K562 (cell line): ENCODE measurements at regions not wholly inside any gene's neighbourhood (a gene's known extent, or its start where the extent isn't known, plus 50 kb on each side); places are given as distances from the start of the nearest gene placed in this dataset.
A peak's percentile ranks its signal among the peaks of the same experiment; 100 is the strongest.

ENCODE experiments used
- ATAC-seq: fragments of 200-7000 bp; cut with Tn5 transposase; 3 replicates; pipeline ENCODE4 v1.9.1; 2020; ENCODE audit warnings: moderate library complexity
- BruUV-seq: library from RNA; stranded (reverse); fragments of 400-500 nt; replicated peaks from 2 replicates; lab custom pipeline; 2021; lab: Mats Ljungman, UMichigan
- CTCF ChIA-PET: fragments of 300-600 bp; formaldehyde crosslinking; extraction: SDS; loops from one replicate; lab custom pipeline; 2021; ENCODE audit warnings: low intra/inter-chr PET ratio; lab: Yijun Ruan, JAX
- POLR2A ChIA-PET: fragments of 300-600, 350-650 bp; sonication (Branson Sonifier 250); formaldehyde crosslinking; extraction: SDS; loops from one replicate; lab custom pipeline; 2021; ENCODE audit warnings: antibody characterized with exemption, inconsistent platforms; lab: Yijun Ruan, JAX
- DNase-seq, 4 experiments: peaks; one replicate each; pipeline versions ENCODE4 v3.0.0 to v3.0.0-alpha.2; 2011 to 2018; ENCODE audit warnings: low spot score in 3 of 4, mixed read lengths in 3 of 4; ENCODE audit errors: extremely low read depth in 1 of 4
- FAIRE-seq: peaks from 2 replicates; lab custom pipeline; 2011; peaks lifted over from hg19 to GRCh38; lab: Jason Lieb, UNC
- H2AFZ ChIP-seq: 2 replicates; pipeline ENCODE4 v1.6.0; 2011; ENCODE audit warnings: low read depth, low read length, control low read depth, inconsistent platforms
- H3K27ac ChIP-seq: fragments of 200-600 bp; 3 replicates; pipeline ENCODE4 v1.8.0; 2011; ENCODE audit warnings: low read depth, mild to moderate bottlenecking, control low read depth, inconsistent platforms, low read length, moderate library complexity, mixed read lengths; ENCODE audit errors: extremely low read depth
- H3K27me3 ChIP-seq, 2 experiments: fragments of 300-600 bp in 1 of 2; 2 replicates in 1 of 2; 3 replicates in 1 of 2; pipeline versions ENCODE4 v1.6.0 to v1.8.0; 2011; ENCODE audit warnings: inconsistent platforms in 2 of 2, low read length in 2 of 2, mild to moderate bottlenecking in 1 of 2, mixed read lengths in 1 of 2, moderate library complexity in 1 of 2; ENCODE audit not compliant: control insufficient read depth in 2 of 2, insufficient read depth in 2 of 2
- H3K36me3 ChIP-seq: fragments of 300-600 bp; 3 replicates; pipeline ENCODE4 v1.8.0; 2011; ENCODE audit warnings: mild to moderate bottlenecking, low read length, inconsistent platforms; ENCODE audit not compliant: control insufficient read depth, insufficient read depth
- H3K4me1 ChIP-seq, 2 experiments: fragments of 200-600 bp in 1 of 2; replicated peaks in 1 of 2; 2 replicates in 1 of 2; 3 replicates in 1 of 2; pipeline versions ENCODE4 v1.5.1 to v1.8.0; 2011; ENCODE audit warnings: inconsistent platforms in 2 of 2, low read length in 2 of 2, mild to moderate bottlenecking in 1 of 2, mixed read lengths in 1 of 2, moderate library complexity in 1 of 2; ENCODE audit not compliant: control insufficient read depth in 2 of 2, insufficient read depth in 2 of 2
- H3K4me2 ChIP-seq: 2 replicates; pipeline ENCODE4 v1.6.1; 2011; ENCODE audit warnings: low read length, control low read depth, inconsistent platforms, mixed read lengths; ENCODE audit not compliant: insufficient read depth
- H3K4me3 ChIP-seq: fragments of 200-600 bp; sonication (generic), shearing (Covaris generic); 2 replicates; pipeline ENCODE4 v1.5.1; 2016; ENCODE audit warnings: control low read depth, inconsistent platforms
- H3K79me2 ChIP-seq: fragments of 200-600 bp; 3 replicates; pipeline ENCODE4 v1.8.0; 2011; ENCODE audit warnings: low read length, inconsistent platforms; ENCODE audit not compliant: control insufficient read depth, insufficient read depth
- H3K9ac ChIP-seq, 2 experiments: 2 replicates each; pipeline versions ENCODE4 v1.6.0 to v1.6.1; 2011; ENCODE audit warnings: low read depth in 2 of 2, low read length in 2 of 2, control low read depth in 1 of 2, inconsistent platforms in 1 of 2, mild to moderate bottlenecking in 1 of 2, mixed read lengths in 1 of 2; ENCODE audit not compliant: insufficient read depth in 1 of 2
- H3K9me1 ChIP-seq: one replicate; pipeline ENCODE4 v1.6.0; 2011; ENCODE audit warnings: inconsistent platforms, mild to moderate bottlenecking, low read length, moderate library complexity; ENCODE audit not compliant: control insufficient read depth, insufficient read depth
- H3K9me3 ChIP-seq: replicated peaks from 2 replicates; pipeline ENCODE4 v1.5.1; 2011; ENCODE audit warnings: low read depth, low read length, inconsistent platforms; ENCODE audit not compliant: control insufficient read depth, insufficient read depth
- H4K20me1 ChIP-seq: replicated peaks from 2 replicates; pipeline ENCODE4 v1.6.1; 2011; ENCODE audit warnings: low read length, inconsistent platforms, mixed read lengths; ENCODE audit not compliant: control insufficient read depth, insufficient read depth
- RBFOX2 ChIP-seq: fragments of 200-400 bp; formaldehyde crosslinking; IDR thresholded peaks from 2 replicates; pipeline ENCODE4 v1.6.1; 2017; ENCODE audit warnings: low read depth, mild to moderate bottlenecking, low read length, moderate library complexity
- WGBS: fragments of 100-300 bp; shearing (Covaris generic); methylation state at CpG from one replicate; pipeline ENCODE4 v1.1.6; 2016; ENCODE audit warnings: low coverage, mixed read lengths; ENCODE audit not compliant: insufficient coverage; ENCODE audit errors: missing lambda C conversion rate; 5-methylcytosine and 5-hydroxymethylcytosine counted together
- in situ Hi-C: fragments of 300-500 bp; cut with MboI; formaldehyde crosslinking; loops from 4 replicates; pipeline ENCODE4 v1.15.0; 2018; ENCODE audit warnings: inconsistent platforms, mixed read lengths
- intact Hi-C: fragments of 100-400 bp; cut with micrococcal nuclease; formaldehyde crosslinking; loops from 2 replicates; pipeline ENCODE4 v1.14.2; 2022
- TF ChIP-seq, protein P1 (sequence below): sonication (generic); formaldehyde crosslinking; IDR thresholded peaks from 2 replicates; pipeline ENCODE4 v1.8.0; 2022; ENCODE audit warnings: mild to moderate bottlenecking, missing genetic modification reagents
- TF ChIP-seq, protein P2 (sequence below): fragments of 450-650 bp; IDR thresholded peaks from 2 replicates; pipeline ENCODE4 v1.7.0; 2016; ENCODE audit warnings: borderline replicate concordance
- TF ChIP-seq, protein P3 (sequence below): fragments of 250-450 bp; sonication (Bioruptor Pico); IDR thresholded peaks from 2 replicates; pipeline ENCODE4 v1.4.0; 2020; ENCODE audit warnings: mild to moderate bottlenecking, moderate library complexity, borderline replicate concordance
- TF ChIP-seq, protein P4 (sequence below), 2 experiments: IDR thresholded peaks; 2 replicates each; pipeline ENCODE4 v1.6.1; 2011; ENCODE audit warnings: borderline replicate concordance in 1 of 2, control low read depth in 1 of 2, low read depth in 1 of 2, low read length in 1 of 2, mild to moderate bottlenecking in 1 of 2, mixed read lengths in 1 of 2, moderate library complexity in 1 of 2; ENCODE audit not compliant: insufficient read depth in 1 of 2, insufficient read length in 1 of 2, poor library complexity in 1 of 2, severe bottlenecking in 1 of 2; ENCODE audit errors: extremely low read depth in 1 of 2

DNA sequence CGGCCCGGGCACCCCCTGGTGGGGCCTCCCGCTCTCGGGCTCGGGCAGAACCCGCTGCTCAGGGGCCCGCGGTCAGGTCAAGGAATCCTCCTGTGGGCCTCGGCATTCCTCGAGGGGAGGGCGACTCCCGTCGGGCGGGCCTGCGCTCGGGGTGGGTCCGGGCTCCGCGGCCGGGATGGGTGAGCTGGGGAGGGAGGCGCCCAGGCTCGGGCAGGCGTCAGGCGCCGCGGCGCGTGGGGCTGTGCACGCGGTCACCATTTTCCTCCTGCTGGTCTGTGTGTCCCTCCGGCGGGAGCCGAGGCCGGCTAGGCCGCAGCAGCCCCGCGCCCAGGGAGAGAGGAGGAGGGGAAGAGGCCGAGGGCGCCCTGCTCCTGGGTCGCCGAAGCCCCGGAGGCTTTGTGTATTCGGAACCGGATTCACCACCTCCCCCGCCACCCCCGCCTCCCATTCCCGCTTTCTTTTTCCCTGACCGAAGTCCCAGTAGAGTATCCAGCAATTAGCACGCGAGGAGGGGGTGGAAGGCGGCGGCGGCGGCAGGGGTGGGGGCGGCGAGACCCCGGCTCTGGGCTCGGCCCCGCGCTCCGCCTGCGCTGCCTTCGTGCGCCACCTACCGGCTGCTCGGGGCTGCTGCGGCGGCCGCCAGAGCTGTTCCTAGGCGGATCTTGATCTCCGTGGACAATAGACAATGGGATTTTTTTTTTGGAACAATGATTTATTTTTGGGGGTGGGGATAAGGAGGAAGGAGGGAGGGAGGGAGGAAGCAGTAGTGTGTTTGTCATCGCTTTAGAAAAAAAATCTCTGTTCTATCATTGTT lies 99.0 kb upstream of the MAML3 start:
- intact Hi-C loops (loop anchor here (1.0 to 10.0 kb wide), 4 partner anchors 200 to 598 kb away; no protein-coding TSS in a partner anchor), in situ Hi-C loops (loop anchor here (10.0 kb wide), 1 partner anchor 218 kb away; no protein-coding TSS in a partner anchor)
- H3K9ac ChIP-seq = peak overlapping the region in 1 of 2 experiments; percentile 86; a peak in 2 of 4 replicates
- POLR2A ChIA-PET = interaction anchor here (0.6 kb wide), 1 partner anchor 497 kb away, joined by 3 read pairs; no protein-coding TSS in a partner anchor
- DNase-seq (peak; percentile 50 to 82 (median 77)), FAIRE-seq (no peak), ATAC-seq (peak; percentile 90)
- H3K4me2 ChIP-seq = peak overlapping the region; percentile 62; the same call in 1 of the 2 replicates
- no peaks in the 10 kb centered on the region for H3K9me1 ChIP-seq
- no peak overlapping the region for H3K27ac ChIP-seq
- no TSS peak for BruUV-seq
- H2AFZ ChIP-seq = peak overlapping the region; percentile 60
- CTCF ChIA-PET = interaction anchor here (0.5 to 1.0 kb wide), 2 partner anchors 115 to 200 kb away, joined by 3 to 7 read pairs; no protein-coding TSS in a partner anchor
- no peaks in the 10 kb centered on the region for H4K20me1 ChIP-seq
- H3K4me1 ChIP-seq = peaks cover 0 to 9% of the 10 kb centered on the region in 2 experiments; a peak in 2 of 5 replicates
- WGBS = 2% methylated on average over 36 of the region's 72 CpGs
- H3K9me3 ChIP-seq = no peaks in the 10 kb centered on the region
- H3K27me3 ChIP-seq = peaks cover 0 to 20% of the 10 kb centered on the region in 2 experiments; a peak in 2 of 5 replicates
- H3K79me2 ChIP-seq = no peaks in the 10 kb centered on the region
- H3K4me3 ChIP-seq = peak overlapping the region; percentile 34
- no peaks in the 10 kb centered on the region for H3K36me3 ChIP-seq
- TF ChIP-seq, protein P1, sequence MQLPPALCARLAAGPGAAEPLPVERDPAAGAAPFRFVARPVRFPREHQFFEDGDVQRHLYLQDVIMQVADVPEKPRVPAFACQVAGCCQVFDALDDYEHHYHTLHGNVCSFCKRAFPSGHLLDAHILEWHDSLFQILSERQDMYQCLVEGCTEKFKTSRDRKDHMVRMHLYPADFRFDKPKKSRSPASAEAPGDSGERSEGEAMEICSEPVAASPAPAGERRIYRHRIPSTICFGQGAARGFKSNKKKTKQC (CRISPR knock-in tag) = peak; percentile 71; the same call in 1 of the 2 replicates
- TF ChIP-seq, protein P2, sequence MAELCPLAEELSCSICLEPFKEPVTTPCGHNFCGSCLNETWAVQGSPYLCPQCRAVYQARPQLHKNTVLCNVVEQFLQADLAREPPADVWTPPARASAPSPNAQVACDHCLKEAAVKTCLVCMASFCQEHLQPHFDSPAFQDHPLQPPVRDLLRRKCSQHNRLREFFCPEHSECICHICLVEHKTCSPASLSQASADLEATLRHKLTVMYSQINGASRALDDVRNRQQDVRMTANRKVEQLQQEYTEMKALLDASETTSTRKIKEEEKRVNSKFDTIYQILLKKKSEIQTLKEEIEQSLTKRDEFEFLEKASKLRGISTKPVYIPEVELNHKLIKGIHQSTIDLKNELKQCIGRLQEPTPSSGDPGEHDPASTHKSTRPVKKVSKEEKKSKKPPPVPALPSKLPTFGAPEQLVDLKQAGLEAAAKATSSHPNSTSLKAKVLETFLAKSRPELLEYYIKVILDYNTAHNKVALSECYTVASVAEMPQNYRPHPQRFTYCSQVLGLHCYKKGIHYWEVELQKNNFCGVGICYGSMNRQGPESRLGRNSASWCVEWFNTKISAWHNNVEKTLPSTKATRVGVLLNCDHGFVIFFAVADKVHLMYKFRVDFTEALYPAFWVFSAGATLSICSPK = no peak
- TF ChIP-seq, protein P3, sequence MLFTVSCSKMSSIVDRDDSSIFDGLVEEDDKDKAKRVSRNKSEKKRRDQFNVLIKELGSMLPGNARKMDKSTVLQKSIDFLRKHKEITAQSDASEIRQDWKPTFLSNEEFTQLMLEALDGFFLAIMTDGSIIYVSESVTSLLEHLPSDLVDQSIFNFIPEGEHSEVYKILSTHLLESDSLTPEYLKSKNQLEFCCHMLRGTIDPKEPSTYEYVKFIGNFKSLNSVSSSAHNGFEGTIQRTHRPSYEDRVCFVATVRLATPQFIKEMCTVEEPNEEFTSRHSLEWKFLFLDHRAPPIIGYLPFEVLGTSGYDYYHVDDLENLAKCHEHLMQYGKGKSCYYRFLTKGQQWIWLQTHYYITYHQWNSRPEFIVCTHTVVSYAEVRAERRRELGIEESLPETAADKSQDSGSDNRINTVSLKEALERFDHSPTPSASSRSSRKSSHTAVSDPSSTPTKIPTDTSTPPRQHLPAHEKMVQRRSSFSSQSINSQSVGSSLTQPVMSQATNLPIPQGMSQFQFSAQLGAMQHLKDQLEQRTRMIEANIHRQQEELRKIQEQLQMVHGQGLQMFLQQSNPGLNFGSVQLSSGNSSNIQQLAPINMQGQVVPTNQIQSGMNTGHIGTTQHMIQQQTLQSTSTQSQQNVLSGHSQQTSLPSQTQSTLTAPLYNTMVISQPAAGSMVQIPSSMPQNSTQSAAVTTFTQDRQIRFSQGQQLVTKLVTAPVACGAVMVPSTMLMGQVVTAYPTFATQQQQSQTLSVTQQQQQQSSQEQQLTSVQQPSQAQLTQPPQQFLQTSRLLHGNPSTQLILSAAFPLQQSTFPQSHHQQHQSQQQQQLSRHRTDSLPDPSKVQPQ (CRISPR knock-in tag) = no peak
- TF ChIP-seq, protein P4, sequence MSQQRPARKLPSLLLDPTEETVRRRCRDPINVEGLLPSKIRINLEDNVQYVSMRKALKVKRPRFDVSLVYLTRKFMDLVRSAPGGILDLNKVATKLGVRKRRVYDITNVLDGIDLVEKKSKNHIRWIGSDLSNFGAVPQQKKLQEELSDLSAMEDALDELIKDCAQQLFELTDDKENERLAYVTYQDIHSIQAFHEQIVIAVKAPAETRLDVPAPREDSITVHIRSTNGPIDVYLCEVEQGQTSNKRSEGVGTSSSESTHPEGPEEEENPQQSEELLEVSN (IDR thresholded peaks at IDR 0.05; ENCODE audit: borderline replicate concordance in 1 of 2, extremely low read depth in 1 of 2, insufficient read depth in 1 of 2, insufficient read length in 1 of 2, low read depth in 1 of 2, low read length in 1 of 2, poor library complexity in 1 of 2, severe bottlenecking in 1 of 2) = peak; percentile 79 to 90
- TF ChIP-seq RBFOX2 = peak; percentile 61
